ENCODE measurements at regions not wholly inside any gene's neighbourhood (a gene's known extent, or its start where the extent isn't known, plus 50 kb on each side); places are given as distances from the start of the nearest gene placed in this dataset.

DNA sequence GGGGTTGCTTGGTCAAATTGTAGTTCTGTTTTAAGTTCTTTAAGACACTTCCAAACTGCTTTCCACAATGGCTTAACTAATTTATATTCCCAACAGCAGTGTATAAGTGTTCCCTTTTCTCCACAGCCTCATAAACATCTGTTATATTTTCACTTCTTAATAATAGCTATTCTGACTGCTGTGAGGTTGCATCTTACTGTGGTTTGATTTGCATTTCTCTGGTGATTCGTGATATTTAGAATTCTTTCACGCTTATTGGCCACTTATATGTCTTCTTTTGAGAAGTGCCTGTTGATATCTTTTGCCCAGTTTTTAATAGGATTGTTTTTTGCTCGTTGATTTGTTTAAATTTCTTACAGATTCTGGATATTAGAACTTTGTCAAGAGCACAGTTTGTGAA is 278.6 kb upstream of the ITM2A start:
- no peaks in the 10 kb centered on the region for H3K36me3 ChIP-seq (ENCODE audit: control insufficient read depth, insufficient read depth, low read length)
- no peaks in the 10 kb centered on the region for H3K27me3 ChIP-seq (ENCODE audit: control insufficient read depth, insufficient read depth, low read length)
- FAIRE-seq (no peak), DNase-seq (ENCODE audit: low read depth) (no peak)
- no peak for TF ChIP-seq CTCF (IDR thresholded peaks at IDR 0.05; ENCODE audit: insufficient read depth, low read length, severe bottlenecking)
- no peak overlapping the region for H3K4me3 ChIP-seq (ENCODE audit: low read depth, low read length)

DNA sequence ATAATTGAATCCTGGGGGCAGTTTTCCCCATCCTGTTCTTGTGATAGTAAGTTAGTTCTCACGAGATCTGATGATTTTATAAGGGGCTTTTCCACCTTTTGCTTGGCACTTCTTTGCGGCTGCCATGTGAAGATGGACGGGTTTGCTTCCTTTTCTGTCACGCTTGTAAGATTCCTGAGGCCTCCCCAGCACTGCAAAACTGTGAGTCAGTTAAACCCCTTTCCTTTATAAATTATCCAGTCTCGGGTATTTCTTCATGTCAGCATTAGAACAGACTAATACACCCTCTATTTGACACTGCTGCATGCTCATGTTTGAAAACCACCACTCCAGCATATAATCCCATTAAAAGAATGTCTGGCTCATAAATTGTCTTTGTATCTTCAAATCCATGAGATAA is 264.4 kb upstream of the ITM2A start:
- no peak for TF ChIP-seq CTCF (IDR thresholded peaks at IDR 0.05; ENCODE audit: insufficient read depth, low read length, severe bottlenecking)
- Histone ChIP-seq H3K27me3 (ENCODE audit: control insufficient read depth, insufficient read depth, low read length) (no peaks in the 10 kb centered on the region), H3K36me3 (ENCODE audit: control insufficient read depth, insufficient read depth, low read length) (no peaks in the 10 kb centered on the region), H3K4me3 (ENCODE audit: low read depth, low read length) (no peak overlapping the region)
- FAIRE-seq = no peak
- no peak for DNase-seq (ENCODE audit: low read depth)

- TF ChIP-seq CTCF (IDR thresholded peaks at IDR 0.05; ENCODE audit: insufficient read depth, low read length, severe bottlenecking) = no peak
- Histone ChIP-seq H3K36me3 (ENCODE audit: control insufficient read depth, insufficient read depth, low read length) (no peaks in the 10 kb centered on the region), H3K27me3 (ENCODE audit: control insufficient read depth, insufficient read depth, low read length) (no peaks in the 10 kb centered on the region), H3K4me3 (ENCODE audit: low read depth, low read length) (no peak overlapping the region)
- FAIRE-seq = no peak
- no peak for DNase-seq (ENCODE audit: low read depth)
Observed at GRCh38 chrX:79630033-79631009, 263.2 kb upstream of the ITM2A start.

DNA sequence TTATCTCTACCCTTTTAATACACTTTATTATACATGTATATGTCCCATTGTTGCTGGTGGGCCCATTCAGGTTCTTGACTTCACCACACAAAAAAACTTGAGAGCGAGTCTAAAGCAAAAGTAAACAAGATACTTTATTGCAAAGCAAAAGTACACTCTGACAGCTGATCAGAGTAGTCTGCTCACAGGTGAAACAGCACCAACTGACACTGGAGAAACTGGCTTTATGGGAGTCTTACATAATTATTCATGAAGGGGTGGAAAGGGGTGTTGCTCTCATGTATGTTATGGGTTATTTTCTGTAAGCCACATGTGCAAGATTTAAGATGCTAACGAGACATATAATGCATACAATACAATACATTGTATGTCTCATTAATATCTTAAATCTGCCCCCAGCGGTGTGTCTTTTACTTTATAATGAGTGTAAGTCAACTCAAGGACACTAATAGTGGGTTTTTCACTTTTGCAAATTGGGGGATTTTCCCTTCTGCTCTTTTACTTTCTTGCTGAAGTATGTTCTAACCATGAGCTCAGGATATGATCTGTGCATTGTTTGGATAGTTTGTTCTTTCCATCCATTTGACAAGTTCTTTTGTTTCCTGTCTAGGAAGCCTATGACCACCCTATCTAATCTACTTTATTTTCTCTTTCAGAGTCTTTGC is 256.1 kb upstream of the ITM2A start:
- no peak for FAIRE-seq
- Histone ChIP-seq H3K27me3 (ENCODE audit: control insufficient read depth, insufficient read depth, low read length) (no peaks in the 10 kb centered on the region), H3K4me3 (ENCODE audit: low read depth, low read length) (no peak overlapping the region), H3K36me3 (ENCODE audit: control insufficient read depth, insufficient read depth, low read length) (no peaks in the 10 kb centered on the region)
- DNase-seq (ENCODE audit: low read depth) = no peak
- no peak for TF ChIP-seq CTCF (IDR thresholded peaks at IDR 0.05; ENCODE audit: insufficient read depth, low read length, severe bottlenecking)

- H3K36me3 ChIP-seq (ENCODE audit: control insufficient read depth, insufficient read depth, low read length) = no peaks in the 10 kb centered on the region
- FAIRE-seq (no peak), DNase-seq (ENCODE audit: low read depth) (no peak)
- no peak overlapping the region for H3K4me3 ChIP-seq (ENCODE audit: low read depth, low read length)
- no peak for TF ChIP-seq CTCF (IDR thresholded peaks at IDR 0.05; ENCODE audit: insufficient read depth, low read length, severe bottlenecking)
- no peaks in the 10 kb centered on the region for H3K27me3 ChIP-seq (ENCODE audit: control insufficient read depth, insufficient read depth, low read length)
Observed at GRCh38 chrX:79618280-79618679, 251.1 kb upstream of the ITM2A start.

Measured in bronchial epithelial cell (primary cell).